Transverse colon (tissue), 4 donors: ENCODE measurements at regions not wholly inside any gene's neighbourhood (a gene's known extent, or its start where the extent isn't known, plus 50 kb on each side); places are given as distances from the start of the nearest gene placed in this dataset.

Experiments
- EP300 ChIP-seq: sonication (generic); formaldehyde crosslinking; IDR thresholded peaks from one replicate; pipeline ENCODE4 v1.6.1; 2017; ENCODE audit warnings: antibody characterized with exemption, low read depth
- POLR2AphosphoS5 ChIP-seq, 3 donors: sonication (generic); formaldehyde crosslinking; IDR thresholded peaks; one replicate each; pipeline ENCODE4 v1.6.1; 2016; ENCODE audit warnings: antibody characterized with exemption in 3 of 3
- TF ChIP-seq, protein P1 (sequence below), 5 experiments: fragments of 200-600 bp in 3 of 5; fragments of 450-650 bp in 2 of 5; sonication (generic) in 3 of 5; IDR thresholded peaks; 1 replicate in 2 of 5; 2 replicates in 3 of 5; pipeline ENCODE4 v1.5.1; 2016 to 2017; ENCODE audit warnings: antibody characterized with exemption in 5 of 5, inconsistent platforms in 3 of 5, mild to moderate bottlenecking in 2 of 5, moderate library complexity in 1 of 5

DNA sequence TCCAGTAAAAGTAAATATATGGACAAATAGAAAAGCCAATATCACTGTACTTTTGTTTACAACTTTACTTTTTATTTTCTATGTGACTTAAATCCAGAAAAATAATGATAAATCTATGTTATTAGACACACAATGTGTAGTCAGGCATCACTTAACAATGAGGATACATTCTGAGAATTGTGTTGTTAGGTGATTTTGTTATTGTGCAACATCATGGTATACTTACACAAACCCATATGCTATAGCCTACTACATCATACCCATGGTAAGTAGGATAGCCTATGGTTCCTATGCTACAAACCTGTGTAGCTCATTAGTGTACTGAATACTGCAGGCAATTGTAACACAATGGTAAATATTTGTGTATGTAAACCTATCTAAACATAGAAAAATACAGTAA, 781.7 kb upstream of the GHITM start:
- TF ChIP-seq, protein P1, sequence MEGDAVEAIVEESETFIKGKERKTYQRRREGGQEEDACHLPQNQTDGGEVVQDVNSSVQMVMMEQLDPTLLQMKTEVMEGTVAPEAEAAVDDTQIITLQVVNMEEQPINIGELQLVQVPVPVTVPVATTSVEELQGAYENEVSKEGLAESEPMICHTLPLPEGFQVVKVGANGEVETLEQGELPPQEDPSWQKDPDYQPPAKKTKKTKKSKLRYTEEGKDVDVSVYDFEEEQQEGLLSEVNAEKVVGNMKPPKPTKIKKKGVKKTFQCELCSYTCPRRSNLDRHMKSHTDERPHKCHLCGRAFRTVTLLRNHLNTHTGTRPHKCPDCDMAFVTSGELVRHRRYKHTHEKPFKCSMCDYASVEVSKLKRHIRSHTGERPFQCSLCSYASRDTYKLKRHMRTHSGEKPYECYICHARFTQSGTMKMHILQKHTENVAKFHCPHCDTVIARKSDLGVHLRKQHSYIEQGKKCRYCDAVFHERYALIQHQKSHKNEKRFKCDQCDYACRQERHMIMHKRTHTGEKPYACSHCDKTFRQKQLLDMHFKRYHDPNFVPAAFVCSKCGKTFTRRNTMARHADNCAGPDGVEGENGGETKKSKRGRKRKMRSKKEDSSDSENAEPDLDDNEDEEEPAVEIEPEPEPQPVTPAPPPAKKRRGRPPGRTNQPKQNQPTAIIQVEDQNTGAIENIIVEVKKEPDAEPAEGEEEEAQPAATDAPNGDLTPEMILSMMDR (IDR thresholded peaks at IDR 0.05): no peak
- no peak for TF ChIP-seq EP300
- no peak for TF ChIP-seq POLR2AphosphoS5 (IDR thresholded peaks at IDR 0.05)
